ENCODE measurements at regions not wholly inside any gene's neighbourhood (a gene's known extent, or its start where the extent isn't known, plus 50 kb on each side); places are given as distances from the start of the nearest gene placed in this dataset.

- TF ChIP-seq RAD21 (IDR thresholded peaks at IDR 0.05; ENCODE audit: low read length) (no peak), SIN3A (IDR thresholded peaks at IDR 0.05; ENCODE audit: borderline replicate concordance, low read depth, low read length) (no peak), GABPA (IDR thresholded peaks at IDR 0.05; ENCODE audit: low read depth) (no peak), ELF1 (IDR thresholded peaks at IDR 0.05) (no peak), CTCF (IDR thresholded peaks at IDR 0.05) (no peak), NRF1 (IDR thresholded peaks at IDR 0.05; ENCODE audit: low read depth, low read length) (no peak)
- TF ChIP-seq, protein P1, sequence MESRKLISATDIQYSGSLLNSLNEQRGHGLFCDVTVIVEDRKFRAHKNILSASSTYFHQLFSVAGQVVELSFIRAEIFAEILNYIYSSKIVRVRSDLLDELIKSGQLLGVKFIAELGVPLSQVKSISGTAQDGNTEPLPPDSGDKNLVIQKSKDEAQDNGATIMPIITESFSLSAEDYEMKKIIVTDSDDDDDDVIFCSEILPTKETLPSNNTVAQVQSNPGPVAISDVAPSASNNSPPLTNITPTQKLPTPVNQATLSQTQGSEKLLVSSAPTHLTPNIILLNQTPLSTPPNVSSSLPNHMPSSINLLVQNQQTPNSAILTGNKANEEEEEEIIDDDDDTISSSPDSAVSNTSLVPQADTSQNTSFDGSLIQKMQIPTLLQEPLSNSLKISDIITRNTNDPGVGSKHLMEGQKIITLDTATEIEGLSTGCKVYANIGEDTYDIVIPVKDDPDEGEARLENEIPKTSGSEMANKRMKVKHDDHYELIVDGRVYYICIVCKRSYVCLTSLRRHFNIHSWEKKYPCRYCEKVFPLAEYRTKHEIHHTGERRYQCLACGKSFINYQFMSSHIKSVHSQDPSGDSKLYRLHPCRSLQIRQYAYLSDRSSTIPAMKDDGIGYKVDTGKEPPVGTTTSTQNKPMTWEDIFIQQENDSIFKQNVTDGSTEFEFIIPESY (IDR thresholded peaks at IDR 0.05; ENCODE audit: borderline replicate concordance, low read depth): no peak
- TF ChIP-seq, protein P2, sequence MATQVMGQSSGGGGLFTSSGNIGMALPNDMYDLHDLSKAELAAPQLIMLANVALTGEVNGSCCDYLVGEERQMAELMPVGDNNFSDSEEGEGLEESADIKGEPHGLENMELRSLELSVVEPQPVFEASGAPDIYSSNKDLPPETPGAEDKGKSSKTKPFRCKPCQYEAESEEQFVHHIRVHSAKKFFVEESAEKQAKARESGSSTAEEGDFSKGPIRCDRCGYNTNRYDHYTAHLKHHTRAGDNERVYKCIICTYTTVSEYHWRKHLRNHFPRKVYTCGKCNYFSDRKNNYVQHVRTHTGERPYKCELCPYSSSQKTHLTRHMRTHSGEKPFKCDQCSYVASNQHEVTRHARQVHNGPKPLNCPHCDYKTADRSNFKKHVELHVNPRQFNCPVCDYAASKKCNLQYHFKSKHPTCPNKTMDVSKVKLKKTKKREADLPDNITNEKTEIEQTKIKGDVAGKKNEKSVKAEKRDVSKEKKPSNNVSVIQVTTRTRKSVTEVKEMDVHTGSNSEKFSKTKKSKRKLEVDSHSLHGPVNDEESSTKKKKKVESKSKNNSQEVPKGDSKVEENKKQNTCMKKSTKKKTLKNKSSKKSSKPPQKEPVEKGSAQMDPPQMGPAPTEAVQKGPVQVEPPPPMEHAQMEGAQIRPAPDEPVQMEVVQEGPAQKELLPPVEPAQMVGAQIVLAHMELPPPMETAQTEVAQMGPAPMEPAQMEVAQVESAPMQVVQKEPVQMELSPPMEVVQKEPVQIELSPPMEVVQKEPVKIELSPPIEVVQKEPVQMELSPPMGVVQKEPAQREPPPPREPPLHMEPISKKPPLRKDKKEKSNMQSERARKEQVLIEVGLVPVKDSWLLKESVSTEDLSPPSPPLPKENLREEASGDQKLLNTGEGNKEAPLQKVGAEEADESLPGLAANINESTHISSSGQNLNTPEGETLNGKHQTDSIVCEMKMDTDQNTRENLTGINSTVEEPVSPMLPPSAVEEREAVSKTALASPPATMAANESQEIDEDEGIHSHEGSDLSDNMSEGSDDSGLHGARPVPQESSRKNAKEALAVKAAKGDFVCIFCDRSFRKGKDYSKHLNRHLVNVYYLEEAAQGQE (IDR thresholded peaks at IDR 0.05; ENCODE audit: low read depth, low read length): no peak
Observed at GRCh38 chr3:106965307-106965706, 411.9 kb upstream of the CCDC54 start.

Data from SK-N-SH (cell line).